Stimulated activated memory B cell treated with anti-CD40 and anti-IgM and Interleukin-4, amounts not matched to agents 10 μg/mL and 1 μg/mL and 100 μg/mL, for 72 hours (primary cell): ENCODE measurements at regions not wholly inside any gene's neighbourhood (a gene's known extent, or its start where the extent isn't known, plus 50 kb on each side); places are given as distances from the start of the nearest gene placed in this dataset.

ENCODE experiments used
- ATAC-seq: fragments of 150-1000 bp; cut with Tn5 transposase; 2 replicates; pipeline ENCODE4 v1.10.0; 2021
- H3K27ac Mint-ChIP-seq: one replicate; pipeline ENCODE4 v1.8.0; 2022; ENCODE audit warnings: mild to moderate bottlenecking, mixed read lengths
- H3K27me3 Mint-ChIP-seq: one replicate; pipeline ENCODE4 v1.8.0; 2022; ENCODE audit warnings: mixed read lengths
- H3K36me3 Mint-ChIP-seq: one replicate; pipeline ENCODE4 v1.8.0; 2022; ENCODE audit warnings: mixed read lengths
- H3K4me1 Mint-ChIP-seq: one replicate; pipeline ENCODE4 v1.8.0; 2022; ENCODE audit warnings: mixed read lengths
- H3K4me3 Mint-ChIP-seq: one replicate; pipeline ENCODE4 v1.8.0; 2022; ENCODE audit warnings: mild to moderate bottlenecking, moderate library complexity, mixed read lengths
- H3K9me3 Mint-ChIP-seq: one replicate; pipeline ENCODE4 v1.8.0; 2022; ENCODE audit warnings: mixed read lengths

- Mint-ChIP-seq H3K4me3 (no peak overlapping the region), H3K27me3 (no peaks in the 10 kb centered on the region), H3K27ac (no peak overlapping the region), H3K9me3 (peaks cover 24% of the 10 kb centered on the region), H3K4me1 (no peaks in the 10 kb centered on the region), H3K36me3 (peaks cover 46% of the 10 kb centered on the region)
- no peak for ATAC-seq
Measured at GRCh38 chr7:136193940-136194339, 216.8 kb upstream of the MTPN start.

DNA sequence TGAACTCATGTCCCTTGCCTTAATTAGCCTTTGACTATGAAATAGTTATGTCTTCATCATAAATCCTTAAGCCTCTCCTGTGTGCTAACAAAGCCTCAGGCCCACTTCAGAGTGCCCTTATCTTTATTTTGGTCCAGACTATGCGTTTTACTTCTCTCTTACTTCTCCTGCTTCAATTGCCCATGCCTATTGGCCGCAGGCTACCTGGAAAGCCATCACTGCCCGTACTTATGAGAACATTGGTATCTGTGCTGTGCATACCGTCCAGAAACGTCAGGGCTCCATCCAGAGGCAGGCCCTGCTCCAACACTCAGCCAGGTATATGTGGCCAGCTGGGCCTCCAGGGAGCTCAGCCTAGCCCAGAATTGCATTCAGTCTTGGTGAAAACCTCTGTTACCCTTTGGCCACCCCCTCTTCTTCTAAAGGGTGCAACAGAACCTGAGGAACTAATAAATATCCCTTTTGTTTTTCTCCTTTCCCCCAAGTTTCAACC is 212.4 kb upstream of the MTPN start:
- ATAC-seq: no peak
- no peak overlapping the region for H3K27ac Mint-ChIP-seq
- peaks cover 20% of the 10 kb centered on the region for H3K36me3 Mint-ChIP-seq
- H3K4me1 Mint-ChIP-seq: no peaks in the 10 kb centered on the region
- no peaks in the 10 kb centered on the region for H3K27me3 Mint-ChIP-seq
- H3K4me3 Mint-ChIP-seq: no peak overlapping the region
- peaks cover 8% of the 10 kb centered on the region for H3K9me3 Mint-ChIP-seq

DNA sequence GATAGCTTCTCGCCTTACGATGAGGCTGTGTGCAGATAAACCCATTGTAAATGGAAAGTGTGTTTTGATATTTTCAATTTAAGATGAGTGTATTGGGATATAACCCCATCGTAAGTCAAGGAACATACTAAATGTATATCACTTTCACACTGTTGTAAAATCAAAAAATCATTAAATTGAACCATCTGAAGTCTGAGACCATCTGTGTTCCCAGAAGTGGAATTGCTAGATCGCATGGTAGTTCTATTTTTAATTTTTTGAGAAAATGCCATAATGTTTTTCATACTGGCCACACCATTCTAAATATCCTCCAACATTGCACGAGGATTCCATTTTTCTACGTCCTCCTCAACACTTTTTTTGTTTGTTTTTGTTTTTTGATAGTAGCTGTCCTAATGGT is 209.1 kb upstream of the MTPN start:
- no peaks in the 10 kb centered on the region for H3K4me1 Mint-ChIP-seq
- H3K27me3 Mint-ChIP-seq: no peaks in the 10 kb centered on the region
- no peak overlapping the region for H3K4me3 Mint-ChIP-seq
- H3K27ac Mint-ChIP-seq: no peak overlapping the region
- peaks cover 4% of the 10 kb centered on the region for H3K9me3 Mint-ChIP-seq
- no peak for ATAC-seq
- H3K36me3 Mint-ChIP-seq: peaks cover 18% of the 10 kb centered on the region

DNA sequence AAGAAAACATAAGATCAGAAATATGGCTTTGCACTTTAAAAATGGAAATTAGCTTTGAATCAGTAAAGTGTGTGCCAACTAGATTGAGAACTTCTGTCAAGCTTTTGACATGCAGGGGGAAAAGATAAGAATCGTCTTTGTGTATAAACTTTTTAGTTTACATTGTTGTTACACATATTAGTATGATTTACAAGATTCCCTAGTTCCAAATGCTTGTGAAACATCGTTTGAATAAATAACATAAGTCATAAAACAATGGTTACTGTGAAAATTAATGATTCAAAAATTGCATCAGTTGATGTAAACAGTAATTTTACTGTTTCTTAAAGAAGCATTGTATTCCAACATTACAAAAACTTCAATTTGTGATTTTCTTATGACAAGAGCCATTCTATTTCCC is 207.6 kb upstream of the MTPN start:
- H3K27ac Mint-ChIP-seq: no peak overlapping the region
- H3K36me3 Mint-ChIP-seq: peaks cover 18% of the 10 kb centered on the region
- no peaks in the 10 kb centered on the region for H3K4me1 Mint-ChIP-seq
- no peaks in the 10 kb centered on the region for H3K27me3 Mint-ChIP-seq
- no peak for ATAC-seq
- peaks cover 4% of the 10 kb centered on the region for H3K9me3 Mint-ChIP-seq
- H3K4me3 Mint-ChIP-seq: no peak overlapping the region

DNA sequence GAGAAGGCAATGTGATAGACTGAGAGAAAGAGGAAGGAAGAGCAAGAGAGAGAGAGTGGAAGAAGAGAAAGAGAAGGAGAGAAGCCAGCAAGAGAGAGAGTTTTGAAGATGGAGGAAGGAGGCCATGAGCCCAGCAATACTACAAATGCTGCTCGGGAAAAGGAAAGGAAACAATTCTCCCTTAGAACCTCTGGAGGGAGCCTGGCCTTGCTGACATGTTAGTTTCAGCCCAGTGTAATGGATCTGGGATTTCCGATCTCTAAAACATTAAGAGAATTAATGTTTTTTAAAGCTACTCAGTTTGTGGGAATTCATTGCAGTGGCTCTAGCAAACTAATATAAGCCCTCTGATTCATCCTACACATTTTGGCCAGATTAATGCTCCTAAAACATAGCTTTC is 206.8 kb upstream of the MTPN start:
- no peaks in the 10 kb centered on the region for H3K4me1 Mint-ChIP-seq
- no peak for ATAC-seq
- peaks cover 18% of the 10 kb centered on the region for H3K36me3 Mint-ChIP-seq
- H3K9me3 Mint-ChIP-seq: peaks cover 4% of the 10 kb centered on the region
- H3K27me3 Mint-ChIP-seq: no peaks in the 10 kb centered on the region
- H3K4me3 Mint-ChIP-seq: no peak overlapping the region
- no peak overlapping the region for H3K27ac Mint-ChIP-seq

DNA sequence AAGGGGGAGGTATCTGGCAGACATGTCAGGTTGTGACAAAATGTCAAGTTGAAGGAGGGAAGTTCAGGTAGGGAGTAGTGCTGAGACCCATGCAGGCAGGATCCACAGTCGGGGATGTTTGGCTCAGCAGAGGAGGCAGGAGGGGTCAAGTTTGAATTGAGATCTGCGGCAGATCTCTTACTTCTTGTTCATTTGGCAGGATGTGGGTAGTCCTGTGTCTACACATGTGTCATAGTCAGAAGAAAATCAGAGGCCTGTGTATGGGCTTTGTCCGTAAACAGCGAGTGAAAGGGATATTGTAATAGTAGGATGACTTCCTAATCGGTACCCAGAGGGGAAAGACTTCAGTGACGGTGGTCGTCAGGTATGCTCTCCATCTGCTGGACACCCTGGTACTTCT is 203.8 kb upstream of the MTPN start:
- H3K9me3 Mint-ChIP-seq: peaks cover 4% of the 10 kb centered on the region
- H3K27ac Mint-ChIP-seq: no peak overlapping the region
- no peaks in the 10 kb centered on the region for H3K27me3 Mint-ChIP-seq
- peaks cover 12% of the 10 kb centered on the region for H3K36me3 Mint-ChIP-seq
- H3K4me3 Mint-ChIP-seq: no peak overlapping the region
- no peaks in the 10 kb centered on the region for H3K4me1 Mint-ChIP-seq
- no peak for ATAC-seq

DNA sequence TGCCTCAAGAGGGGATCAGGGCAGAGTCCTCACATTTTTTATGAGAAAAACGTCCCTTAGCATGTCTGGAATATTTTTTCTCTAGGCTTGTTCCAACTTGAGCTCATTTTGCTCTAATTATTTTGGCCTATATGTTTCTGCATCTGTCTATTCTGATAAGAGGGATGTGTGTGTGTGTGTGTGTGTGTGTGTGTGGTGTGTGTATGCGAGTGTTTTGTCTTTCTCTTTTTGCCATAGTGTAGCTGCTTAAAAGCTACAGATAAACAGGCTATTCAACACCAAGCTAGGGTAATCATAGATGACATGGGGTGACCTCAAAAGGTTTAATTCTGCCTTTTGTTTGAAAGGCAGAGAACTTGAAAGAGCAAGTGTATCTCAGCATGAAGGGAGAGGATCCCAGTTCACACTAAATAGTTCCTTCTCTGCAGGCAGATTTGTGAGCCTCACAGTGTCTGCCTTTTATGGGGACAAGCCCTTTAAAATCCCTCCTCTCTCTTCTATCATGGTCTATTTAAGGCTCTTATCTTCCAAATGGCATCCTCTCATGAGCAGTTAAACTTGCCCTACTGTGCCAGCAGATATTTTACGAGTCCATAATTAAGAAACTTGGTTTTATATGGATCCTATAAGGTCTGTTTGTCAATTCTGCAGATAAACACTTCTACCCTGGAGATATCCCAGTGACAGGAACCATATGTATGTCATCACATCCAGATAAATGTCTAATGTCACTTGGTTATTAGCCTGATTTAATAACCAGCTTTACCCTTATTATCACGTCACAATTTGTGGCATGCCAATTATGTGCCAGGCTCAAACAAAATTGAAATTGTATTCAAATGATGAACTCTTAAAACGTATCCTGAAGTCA is 202.9 kb upstream of the MTPN start:
- H3K27me3 Mint-ChIP-seq: no peaks in the 10 kb centered on the region
- H3K36me3 Mint-ChIP-seq: peaks cover 12% of the 10 kb centered on the region
- peaks cover 4% of the 10 kb centered on the region for H3K9me3 Mint-ChIP-seq
- H3K27ac Mint-ChIP-seq: no peak overlapping the region
- H3K4me3 Mint-ChIP-seq: no peak overlapping the region
- no peaks in the 10 kb centered on the region for H3K4me1 Mint-ChIP-seq
- ATAC-seq: no peak

DNA sequence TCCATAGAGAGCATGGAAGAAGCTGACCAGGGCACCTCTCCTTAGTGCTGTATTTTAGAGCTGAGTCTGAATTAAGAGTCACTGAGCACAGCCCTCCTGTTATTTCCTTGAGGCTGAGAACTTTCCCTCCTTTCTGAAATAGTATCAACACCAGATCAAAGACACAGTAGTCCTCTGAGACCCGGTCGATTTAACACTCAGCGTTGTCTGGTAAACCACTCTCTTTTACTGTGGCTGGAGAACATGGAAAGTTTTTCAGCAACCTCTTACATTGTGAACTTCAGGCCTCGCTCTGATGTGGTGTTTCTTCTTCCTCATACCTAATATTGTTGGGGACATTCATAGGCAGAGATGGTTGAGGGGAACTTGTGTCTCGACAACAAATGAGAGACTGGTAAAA is 202.0 kb upstream of the MTPN start:
- H3K36me3 Mint-ChIP-seq: peaks cover 12% of the 10 kb centered on the region
- no peak overlapping the region for H3K4me3 Mint-ChIP-seq
- no peaks in the 10 kb centered on the region for H3K27me3 Mint-ChIP-seq
- no peak overlapping the region for H3K27ac Mint-ChIP-seq
- H3K9me3 Mint-ChIP-seq: peaks cover 4% of the 10 kb centered on the region
- H3K4me1 Mint-ChIP-seq: no peaks in the 10 kb centered on the region
- ATAC-seq: no peak

DNA sequence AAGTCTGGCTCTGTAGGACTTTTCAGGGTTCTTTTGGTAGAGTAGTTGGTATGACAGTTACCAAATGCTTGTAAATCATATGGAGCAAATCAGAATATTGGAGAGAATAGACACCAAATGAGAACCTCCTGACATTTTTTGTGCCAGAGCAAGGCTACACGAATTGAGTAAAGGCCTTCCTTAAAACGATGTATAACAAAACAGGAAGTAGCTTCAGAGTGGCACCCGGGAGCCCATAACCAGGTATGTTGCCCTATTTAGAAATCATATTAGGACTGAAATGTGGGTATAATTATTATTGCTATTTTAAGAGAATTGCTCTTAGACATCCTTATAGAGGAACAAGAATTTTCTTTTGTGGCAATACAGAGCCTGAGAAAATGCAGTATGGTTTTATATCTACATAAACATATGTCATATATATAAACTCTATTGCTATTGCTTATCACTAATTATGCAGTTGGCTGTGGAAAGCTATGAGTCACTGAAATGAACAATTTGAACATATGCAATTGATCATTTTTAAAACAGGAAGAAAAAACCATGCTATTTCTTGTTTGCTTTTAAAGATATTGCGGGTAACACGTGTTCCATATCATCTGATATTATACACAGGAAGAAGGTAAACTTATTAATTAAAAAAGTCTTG is 197.4 kb upstream of the MTPN start:
- Mint-ChIP-seq H3K36me3 (no peaks in the 10 kb centered on the region), H3K9me3 (no peaks in the 10 kb centered on the region), H3K4me1 (no peaks in the 10 kb centered on the region), H3K27me3 (no peaks in the 10 kb centered on the region), H3K27ac (no peak overlapping the region), H3K4me3 (no peak overlapping the region)
- no peak for ATAC-seq

DNA sequence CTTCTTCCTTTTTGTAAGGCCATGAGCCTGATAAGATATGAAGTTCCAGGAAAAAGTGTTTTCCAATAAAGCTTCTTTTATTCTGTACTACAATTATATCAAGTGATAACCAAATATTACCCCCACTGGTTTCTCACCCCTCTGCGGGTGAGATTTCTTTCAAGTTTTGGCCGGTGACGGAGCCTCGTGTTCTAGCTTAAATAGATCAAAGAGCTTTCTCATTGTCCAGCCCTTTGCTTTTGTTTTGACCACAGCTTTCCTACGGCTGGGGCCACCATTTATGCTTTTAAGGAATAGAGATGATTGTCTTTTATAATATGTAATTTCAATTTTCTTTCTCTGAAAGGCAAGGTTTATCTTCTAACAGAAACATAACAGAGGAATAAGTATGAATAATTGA is 196.7 kb upstream of the MTPN start:
- Mint-ChIP-seq H3K9me3 (no peaks in the 10 kb centered on the region), H3K4me3 (no peak overlapping the region), H3K36me3 (no peaks in the 10 kb centered on the region), H3K27me3 (no peaks in the 10 kb centered on the region), H3K27ac (no peak overlapping the region), H3K4me1 (no peaks in the 10 kb centered on the region)
- ATAC-seq: no peak

DNA sequence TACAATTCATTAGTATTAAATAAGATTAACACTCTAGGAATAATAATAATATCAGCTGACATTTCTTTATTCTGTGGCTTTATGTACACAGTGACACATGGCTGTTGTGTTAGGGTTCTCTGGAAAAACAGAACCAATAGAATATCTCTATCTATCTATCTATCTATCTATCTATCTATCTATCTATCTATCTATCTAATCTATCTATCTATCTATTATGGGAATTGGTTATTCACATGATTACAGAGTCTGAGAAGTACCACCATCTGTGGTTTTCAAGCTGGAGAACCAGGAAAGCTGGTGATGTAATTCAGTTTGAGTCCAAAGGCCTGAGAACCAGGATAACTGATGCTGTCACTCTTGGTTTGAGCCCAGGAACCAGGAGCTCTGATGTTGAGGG is 194.1 kb upstream of the MTPN start:
- Mint-ChIP-seq H3K4me1 (no peaks in the 10 kb centered on the region), H3K4me3 (no peak overlapping the region), H3K36me3 (no peaks in the 10 kb centered on the region)

GRCh38 chr7:136168821-136169220 is 191.7 kb upstream of the MTPN start:
- ATAC-seq: no peak
- Mint-ChIP-seq H3K27me3 (no peaks in the 10 kb centered on the region), H3K4me3 (no peak overlapping the region), H3K4me1 (no peaks in the 10 kb centered on the region), H3K36me3 (no peaks in the 10 kb centered on the region), H3K9me3 (no peaks in the 10 kb centered on the region), H3K27ac (no peak overlapping the region)

More for the DNA sequence above, 194.1 kb upstream of the MTPN start:
- no peak overlapping the region for H3K27ac Mint-ChIP-seq
- no peaks in the 10 kb centered on the region for H3K9me3 Mint-ChIP-seq
- H3K27me3 Mint-ChIP-seq: no peaks in the 10 kb centered on the region
- no peak for ATAC-seq

DNA sequence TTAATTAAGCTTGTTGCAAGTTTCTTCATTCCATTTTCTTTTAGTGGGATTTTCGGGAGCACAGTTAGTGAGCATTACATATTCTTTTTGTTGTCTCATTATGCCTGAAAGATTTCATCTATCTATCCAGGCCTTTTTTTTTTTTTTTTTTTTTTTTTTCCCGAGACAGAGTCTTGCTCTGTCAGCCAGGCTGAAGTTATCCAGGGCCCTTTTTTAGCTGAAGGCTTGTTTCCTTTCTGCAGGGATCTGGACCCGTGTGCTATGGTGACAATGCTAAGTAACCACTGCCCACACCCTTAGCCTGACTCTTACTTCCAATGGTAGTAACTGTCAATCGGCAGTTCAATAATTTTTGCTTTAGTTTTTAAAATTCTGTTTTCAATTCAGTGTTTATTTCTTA is 190.8 kb upstream of the MTPN start:
- no peaks in the 10 kb centered on the region for H3K27me3 Mint-ChIP-seq
- H3K4me1 Mint-ChIP-seq: no peaks in the 10 kb centered on the region
- no peak overlapping the region for H3K27ac Mint-ChIP-seq
- no peaks in the 10 kb centered on the region for H3K36me3 Mint-ChIP-seq
- no peak for ATAC-seq
- no peak overlapping the region for H3K4me3 Mint-ChIP-seq
- H3K9me3 Mint-ChIP-seq: no peaks in the 10 kb centered on the region

DNA sequence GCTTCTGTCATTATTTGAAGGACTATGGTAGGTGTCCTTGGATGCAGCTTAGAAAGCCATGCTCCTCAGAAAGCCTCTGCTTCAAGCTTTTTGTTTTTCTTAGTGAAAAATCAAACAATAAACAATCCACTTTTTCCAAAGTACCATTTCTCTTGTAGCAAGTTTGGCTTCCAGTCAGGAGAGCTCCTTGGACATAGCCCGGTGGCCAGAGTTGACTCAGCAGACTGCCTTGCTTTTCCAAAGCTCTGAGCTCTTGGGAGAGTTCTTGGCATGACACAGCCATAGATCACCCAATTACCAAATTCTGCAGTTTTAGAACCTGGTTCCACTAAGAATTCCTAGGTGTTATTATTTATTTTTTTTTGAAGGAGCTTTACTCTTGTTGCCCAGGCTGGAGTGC is 189.4 kb upstream of the MTPN start:
- H3K27ac Mint-ChIP-seq: no peak overlapping the region
- no peaks in the 10 kb centered on the region for H3K36me3 Mint-ChIP-seq
- H3K9me3 Mint-ChIP-seq: no peaks in the 10 kb centered on the region
- no peak overlapping the region for H3K4me3 Mint-ChIP-seq
- H3K27me3 Mint-ChIP-seq: no peaks in the 10 kb centered on the region
- H3K4me1 Mint-ChIP-seq: no peaks in the 10 kb centered on the region
- no peak for ATAC-seq

DNA sequence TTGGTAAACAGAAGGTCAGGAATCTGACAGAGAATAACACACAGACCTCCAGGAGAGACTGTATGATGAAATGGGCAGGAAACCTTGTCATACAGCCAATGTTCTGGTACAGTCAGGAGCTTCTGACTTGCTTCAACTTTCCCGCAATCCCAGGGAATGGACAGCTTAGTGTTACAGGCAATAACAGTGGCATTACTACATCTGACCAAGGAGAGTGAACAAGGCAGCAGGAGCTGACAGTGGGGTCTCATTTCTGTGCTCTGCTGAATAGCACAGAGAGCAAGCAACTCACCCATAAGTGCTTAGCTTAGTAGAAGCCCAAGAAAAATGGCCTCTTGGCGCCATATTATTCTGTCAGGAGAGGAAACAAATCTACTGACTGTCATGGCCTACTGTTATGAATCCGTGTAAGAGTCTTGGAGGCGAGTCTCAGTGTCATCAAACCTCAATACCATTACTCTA is 186.2 kb upstream of the MTPN start:
- no peak for ATAC-seq
- Mint-ChIP-seq H3K4me1 (no peaks in the 10 kb centered on the region), H3K27me3 (no peaks in the 10 kb centered on the region), H3K27ac (no peak overlapping the region), H3K9me3 (peaks cover 3% of the 10 kb centered on the region), H3K4me3 (no peak overlapping the region), H3K36me3 (peaks cover 4% of the 10 kb centered on the region)

- H3K36me3 Mint-ChIP-seq: no peaks in the 10 kb centered on the region
Measured at GRCh38 chr7:136150311-136150710, 173.2 kb upstream of the MTPN start.

More at GRCh38 chr7:136150311-136150710, 173.2 kb upstream of the MTPN start:
- H3K4me3 Mint-ChIP-seq: no peak overlapping the region
- H3K9me3 Mint-ChIP-seq: no peaks in the 10 kb centered on the region
- no peaks in the 10 kb centered on the region for H3K4me1 Mint-ChIP-seq
- H3K27ac Mint-ChIP-seq: no peak overlapping the region
- H3K27me3 Mint-ChIP-seq: no peaks in the 10 kb centered on the region
- no peak for ATAC-seq
